Inflammatory macrophage treated with lipopolysaccharide for 4 hours (primary cell): ENCODE measurements at regions not wholly inside any gene's neighbourhood (a gene's known extent, or its start where the extent isn't known, plus 50 kb on each side); places are given as distances from the start of the nearest gene placed in this dataset.
"Not testable (repeated sequence)": the region's sequence is repeated elsewhere in the genome, so short reads cannot be mapped to it uniquely, and the experiment has no call there.

Experiments used
- DNase-seq: peaks from one replicate; pipeline ENCODE4 v3.0.0-alpha.2; 2020

GRCh38 chr6:137545073-137545472 is 50.9 kb upstream of the OLIG3 start:
- DNase-seq, result no peak

- no peak for DNase-seq
Observed at GRCh38 chr6:137547186-137547585, 53.0 kb upstream of the OLIG3 start.

- DNase-seq, result no peak
Observed at GRCh38 chr6:137547601-137548000, 53.4 kb upstream of the OLIG3 start.

- no peak for DNase-seq
Observed at GRCh38 chr6:137549106-137549505, 54.9 kb upstream of the OLIG3 start.

GRCh38 chr6:137550535-137550934 is 56.3 kb upstream of the OLIG3 start:
- DNase-seq, result no peak

- DNase-seq, result no peak
Observed at GRCh38 chr6:137552146-137552545, 58.0 kb upstream of the OLIG3 start.

GRCh38 chr6:137552809-137553208 is 58.6 kb upstream of the OLIG3 start:
- DNase-seq, result no peak

GRCh38 chr6:137559521-137560183 is 65.5 kb upstream of the OLIG3 start:
- DNase-seq, result not testable (repeated sequence)

GRCh38 chr6:137560184-137560563 is 66.0 kb upstream of the OLIG3 start:
- no peak for DNase-seq

- no peak for DNase-seq
Observed at GRCh38 chr6:137568067-137568466, 73.9 kb upstream of the OLIG3 start.

- DNase-seq, result no peak
Observed at GRCh38 chr6:137570393-137570792, 76.2 kb upstream of the OLIG3 start.

- no peak for DNase-seq
Observed at GRCh38 chr6:137571854-137572253, 77.7 kb upstream of the OLIG3 start.

- DNase-seq, result no peak
Observed at GRCh38 chr6:137573739-137574138, 79.5 kb upstream of the OLIG3 start.

GRCh38 chr6:137579612-137580011 is 85.4 kb upstream of the OLIG3 start:
- no peak for DNase-seq

- peak; percentile 19 for DNase-seq
Observed at GRCh38 chr6:137581019-137581707, 87.0 kb upstream of the OLIG3 start.

- not testable (repeated sequence) for DNase-seq
Observed at GRCh38 chr6:137583519-137583918, 89.3 kb upstream of the OLIG3 start.

GRCh38 chr6:137588472-137588871 is 94.3 kb upstream of the OLIG3 start:
- no peak for DNase-seq

- peak; percentile 72 for DNase-seq
Observed at GRCh38 chr6:137589067-137589848, 95.1 kb upstream of the OLIG3 start.

- no peak for DNase-seq
Observed at GRCh38 chr6:137590684-137591083, 96.5 kb upstream of the OLIG3 start.

- no peak for DNase-seq
Observed at GRCh38 chr6:137601471-137601870, 107.3 kb upstream of the OLIG3 start.

GRCh38 chr6:137602313-137603197 is 108.4 kb upstream of the OLIG3 start:
- DNase-seq, result no peak

GRCh38 chr6:137610702-137611101 is 116.5 kb upstream of the OLIG3 start:
- DNase-seq, result no peak

- DNase-seq, result no peak
Observed at GRCh38 chr6:137623293-137623692, 129.1 kb upstream of the OLIG3 start.
